DMS53 treated with DMSO at 0.1 percent for 48 hours (cell line): ENCODE measurements at regions not wholly inside any gene's neighbourhood (a gene's known extent, or its start where the extent isn't known, plus 50 kb on each side); places are given as distances from the start of the nearest gene placed in this dataset.

ENCODE experiments used
- DNase-seq: peaks from one replicate; lab custom pipeline; 2025; ENCODE audit not compliant: unreplicated experiment; lab: John Stamatoyannopoulos, UW

DNA sequence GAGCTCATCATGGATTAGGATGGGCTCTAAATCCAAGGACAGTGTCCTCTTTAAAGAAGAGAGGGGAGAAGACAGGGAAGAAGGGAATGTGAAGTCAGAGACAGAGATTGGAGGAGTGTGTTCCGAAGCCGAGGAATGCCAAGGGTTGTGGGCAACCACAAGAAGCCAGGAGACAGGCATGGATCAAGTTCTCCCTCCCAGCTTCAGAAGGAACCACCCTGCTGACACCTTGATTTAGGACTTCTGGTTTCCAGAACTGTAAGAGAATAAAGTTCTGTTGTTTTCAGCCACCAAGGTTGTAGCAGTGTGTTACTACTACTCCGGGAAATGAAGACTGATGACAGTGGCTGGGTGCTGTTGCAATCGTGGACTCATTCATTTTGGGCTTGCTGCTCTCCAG is 120.1 kb downstream of the RPS12 start:
- no peak for DNase-seq

DNA sequence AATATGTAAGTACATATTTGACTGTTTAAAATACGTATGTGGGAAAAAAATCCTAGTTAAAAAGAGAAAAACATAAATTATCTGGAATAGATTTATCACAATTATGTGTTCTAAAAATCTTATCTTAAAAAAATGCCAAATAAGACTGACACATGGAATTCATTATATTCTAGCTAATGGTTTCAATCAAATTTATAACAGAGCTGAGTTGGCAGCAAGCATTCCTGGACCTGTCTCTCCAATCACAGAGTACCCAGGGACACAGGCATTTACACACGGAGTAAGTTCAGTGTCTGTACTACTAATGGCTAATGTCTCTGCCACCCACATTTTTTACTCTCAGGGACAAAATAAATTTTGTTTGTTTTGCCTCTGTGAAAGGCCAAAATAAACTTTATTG is 122.3 kb downstream of the RPS12 start:
- no peak for DNase-seq

DNA sequence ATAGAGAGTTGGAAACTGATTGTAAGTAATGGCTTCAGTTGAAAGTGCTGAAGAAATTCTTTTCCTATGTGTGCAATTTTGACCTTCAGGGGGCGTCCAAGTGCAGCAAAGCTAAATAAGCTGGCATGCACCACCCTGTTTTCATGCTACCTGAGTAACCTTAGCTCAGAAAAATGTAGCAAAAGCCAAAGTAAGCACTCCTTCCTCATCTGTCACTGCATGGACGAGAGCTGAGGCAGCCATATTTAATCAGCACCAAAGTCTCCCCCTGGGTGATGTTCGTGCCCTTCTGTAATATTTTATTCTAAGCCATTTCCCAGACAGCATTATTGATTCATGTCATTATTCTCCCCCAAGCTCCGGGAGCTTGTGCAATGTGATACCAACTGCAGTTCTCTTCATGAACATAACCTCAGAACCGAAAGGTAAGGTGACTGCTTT is 123.1 kb downstream of the RPS12 start:
- peak; percentile 60 for DNase-seq

DNA sequence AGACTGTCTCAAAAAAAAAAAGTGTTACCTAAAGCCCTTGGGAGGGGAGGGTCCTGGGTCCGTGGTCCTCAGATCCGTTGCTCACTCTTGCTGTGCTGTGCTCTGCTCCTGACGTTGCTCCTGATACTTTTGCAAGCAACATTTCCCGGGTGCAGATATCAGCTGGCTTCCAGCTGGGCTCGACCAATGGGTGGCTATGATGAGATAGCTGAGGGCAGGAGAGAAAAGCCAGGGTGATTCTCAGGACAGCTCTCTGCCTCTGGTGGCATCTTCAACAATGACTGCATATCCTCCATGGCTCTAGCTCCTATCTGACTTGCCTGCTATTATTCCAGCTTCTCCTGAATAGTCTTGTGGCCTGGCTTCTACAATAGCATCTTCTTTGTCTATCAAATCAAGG is 134.5 kb downstream of the RPS12 start:
- no peak for DNase-seq

DNA sequence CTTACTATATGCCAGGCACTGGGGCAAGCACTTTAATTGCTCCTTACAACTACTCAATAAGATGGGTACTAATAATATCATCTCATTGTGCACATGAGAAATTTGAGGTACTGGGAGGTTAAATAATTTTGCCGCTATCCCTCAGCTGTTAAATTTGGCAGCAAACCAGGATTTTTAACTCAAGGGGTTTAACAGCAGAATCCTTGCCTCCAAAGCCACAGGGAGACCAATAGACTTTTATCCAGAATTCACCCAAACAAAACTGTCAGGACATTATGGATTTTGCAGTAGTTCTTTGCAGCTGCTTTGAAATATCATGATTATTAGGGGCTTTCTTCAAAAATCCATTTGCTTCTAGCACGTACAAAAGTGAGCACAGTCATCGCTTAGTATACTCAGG is 136.2 kb downstream of the RPS12 start:
- DNase-seq = no peak

DNA sequence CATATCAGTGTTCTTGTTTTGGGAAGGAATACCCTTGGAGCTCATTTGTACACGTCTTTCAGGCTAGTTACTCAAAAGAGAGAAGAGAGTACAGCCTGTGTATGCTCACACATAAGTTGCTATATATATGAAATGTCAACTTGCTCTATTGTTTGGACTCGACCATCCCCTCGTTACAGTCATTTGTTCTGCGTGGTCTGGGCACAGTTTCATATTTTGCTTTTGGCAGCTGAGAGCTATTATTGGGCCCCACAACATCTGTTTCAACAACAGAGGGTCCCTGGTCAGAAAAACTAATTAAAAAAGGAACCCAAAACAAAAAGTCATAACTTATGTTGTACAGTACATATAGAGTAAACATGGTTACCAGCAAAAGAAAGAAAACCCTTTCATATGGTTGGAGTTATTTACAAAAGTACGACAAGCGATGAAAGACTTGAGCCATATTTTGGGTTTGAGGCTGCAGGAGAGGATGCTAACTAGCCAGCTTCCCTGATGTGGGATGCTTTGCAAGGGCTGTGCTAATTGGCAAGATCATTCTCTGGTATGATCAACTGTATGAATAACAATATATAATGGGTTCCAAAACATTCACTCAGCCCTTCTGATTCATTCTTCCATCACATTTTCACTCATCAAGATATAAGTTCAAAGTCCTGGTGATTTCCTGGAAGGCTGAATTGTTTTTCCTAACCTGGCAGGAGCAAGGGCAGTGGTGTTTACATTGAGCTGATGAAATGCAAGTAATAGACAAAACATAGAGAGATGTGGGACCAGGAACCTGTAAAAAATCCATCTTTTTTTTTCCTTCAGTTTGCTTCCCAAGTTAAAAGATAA is 137.9 kb downstream of the RPS12 start:
- DNase-seq = no peak

DNA sequence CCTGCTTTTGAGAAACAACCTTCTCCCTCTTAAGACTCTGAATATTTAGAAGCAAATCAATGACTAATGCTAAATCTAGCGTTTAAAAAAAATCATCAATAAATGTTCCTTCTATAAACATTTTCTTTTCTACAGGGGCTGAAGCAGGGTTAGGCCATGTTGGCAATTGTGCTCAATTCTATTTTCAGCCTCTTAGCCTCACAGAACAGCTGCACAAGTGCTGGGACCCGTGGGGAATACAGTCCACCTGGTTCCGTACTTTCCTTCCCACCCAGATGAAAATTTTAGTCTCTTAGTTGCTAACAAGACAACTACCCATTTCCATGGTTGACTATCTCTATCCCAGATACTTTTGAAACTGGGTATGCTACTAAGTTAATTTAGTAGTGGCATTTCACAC is 138.6 kb downstream of the RPS12 start:
- DNase-seq = no peak

DNA sequence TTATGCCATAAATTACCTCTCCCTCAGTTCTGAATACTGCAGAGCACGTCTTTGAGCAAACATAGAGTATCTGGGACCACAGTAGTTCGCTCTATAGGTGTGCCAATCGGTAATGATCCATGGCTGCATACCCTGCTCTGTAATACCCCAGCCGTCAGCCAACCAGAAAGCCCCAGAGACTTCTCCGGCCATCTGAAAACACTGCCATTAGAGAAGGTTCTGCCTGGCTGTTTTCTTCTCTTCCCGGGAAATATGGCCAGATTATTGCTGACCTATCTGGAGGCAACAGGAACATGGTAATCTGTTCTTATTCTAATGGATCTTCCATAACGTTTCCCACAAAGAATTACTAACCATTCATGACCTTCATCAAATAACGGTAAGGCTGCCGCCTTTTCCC is 139.9 kb downstream of the RPS12 start:
- no peak for DNase-seq

DNA sequence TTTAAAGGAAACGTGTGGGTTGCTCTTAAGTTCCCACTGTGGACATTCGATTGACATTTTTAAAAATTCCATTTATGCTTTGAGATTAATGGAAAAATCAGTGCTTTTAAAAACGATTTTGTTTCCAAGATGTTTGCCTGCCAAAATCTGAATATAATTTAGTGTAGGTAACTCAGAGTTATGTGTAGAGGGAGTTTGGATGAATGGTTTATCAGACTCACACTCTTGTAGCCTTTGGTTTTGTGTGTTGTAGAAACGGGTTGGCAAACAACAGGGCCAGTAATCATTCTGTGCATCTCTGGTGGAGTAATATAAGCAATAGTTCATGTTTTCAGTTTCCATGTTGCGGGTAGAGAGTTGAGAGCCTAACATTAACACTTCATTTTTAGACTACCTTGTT is 140.6 kb downstream of the RPS12 start:
- DNase-seq = no peak

DNA sequence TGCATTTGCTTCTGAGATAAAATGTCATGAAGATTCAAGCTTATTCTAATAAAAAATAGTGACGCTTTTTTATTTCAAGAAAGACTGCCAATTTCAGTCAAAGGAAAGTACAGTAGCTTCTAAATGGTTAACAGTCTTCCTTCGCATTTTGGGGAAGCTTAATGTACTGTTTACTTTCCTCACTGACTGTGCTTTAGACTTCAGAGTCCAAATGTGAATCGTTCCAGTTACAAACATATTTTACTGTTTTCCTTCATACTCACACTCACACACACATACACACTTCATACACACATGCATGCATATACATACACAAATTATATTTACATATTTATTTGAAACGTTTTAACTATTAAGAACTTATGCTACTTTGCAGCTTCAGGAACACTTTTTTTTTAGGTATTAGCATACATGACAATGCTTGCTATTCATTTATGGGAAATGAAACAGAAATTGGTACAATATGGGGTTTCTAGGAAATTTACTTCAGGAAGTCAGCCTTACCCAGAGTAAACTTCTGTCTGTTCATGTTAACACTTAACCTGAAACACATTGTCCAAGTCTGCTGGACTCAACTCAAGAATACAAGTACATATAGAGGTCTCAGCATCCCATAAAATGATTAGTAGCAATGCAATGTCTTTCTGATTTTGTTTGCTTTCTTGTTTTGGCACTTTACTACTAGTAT is 145.4 kb downstream of the RPS12 start:
- no peak for DNase-seq

DNA sequence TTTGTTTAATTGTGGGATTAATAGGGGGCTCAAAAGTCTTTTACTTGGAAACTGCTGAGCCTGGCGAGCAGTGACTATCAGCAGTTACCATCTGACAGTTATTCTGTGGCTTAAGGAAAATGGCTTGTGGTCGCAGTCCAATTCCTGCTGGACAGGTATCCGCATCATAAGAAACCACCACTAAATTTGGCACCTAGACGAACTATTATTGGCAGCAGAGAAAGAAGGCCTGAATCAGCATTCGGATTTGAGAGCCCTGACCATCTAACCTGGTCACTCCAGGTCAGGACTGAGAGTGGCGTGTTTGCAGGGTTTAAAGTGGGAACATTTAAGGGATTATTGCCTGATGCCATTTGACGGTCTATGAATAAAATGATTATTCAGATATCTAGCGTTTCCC is 146.4 kb downstream of the RPS12 start:
- no peak for DNase-seq

DNA sequence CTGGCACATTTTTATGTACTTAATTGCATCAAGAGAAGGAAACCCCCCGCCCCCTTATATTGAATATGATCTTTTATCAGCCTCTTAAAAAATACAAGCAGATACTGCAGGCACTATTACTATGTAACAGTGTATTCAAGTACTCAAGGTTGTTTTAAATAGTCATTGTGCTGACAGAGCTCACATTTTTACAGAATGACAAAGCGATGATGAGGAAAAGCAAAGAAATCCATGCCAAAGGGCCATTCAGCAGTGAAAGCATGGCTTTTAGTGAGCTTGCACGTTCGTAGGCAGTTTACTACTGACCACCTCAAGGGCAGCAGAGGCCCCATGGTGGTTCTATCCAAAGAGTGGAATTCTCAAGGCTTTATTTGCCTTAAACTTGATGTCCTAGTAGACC is 146.8 kb downstream of the RPS12 start:
- no peak for DNase-seq

DNA sequence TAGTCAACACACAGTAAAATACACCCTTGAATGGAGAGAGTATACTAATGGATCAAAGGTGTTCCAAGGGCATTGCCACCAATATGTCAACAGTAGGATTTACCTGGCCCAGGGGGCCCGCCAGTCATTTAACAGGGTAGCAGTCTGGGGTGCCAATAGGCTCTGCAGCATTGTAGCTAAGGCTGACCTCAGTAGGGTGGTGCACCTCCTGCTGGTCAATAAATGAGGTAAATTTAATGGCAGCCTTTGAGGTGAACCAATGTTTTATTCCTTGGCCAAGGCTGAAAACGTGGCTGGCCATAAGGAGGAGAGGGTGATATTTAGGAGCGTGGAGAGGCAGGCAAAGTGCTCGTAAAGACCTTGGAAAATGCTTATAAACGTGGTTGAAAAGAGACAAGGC is 147.2 kb downstream of the RPS12 start:
- no peak for DNase-seq

DNA sequence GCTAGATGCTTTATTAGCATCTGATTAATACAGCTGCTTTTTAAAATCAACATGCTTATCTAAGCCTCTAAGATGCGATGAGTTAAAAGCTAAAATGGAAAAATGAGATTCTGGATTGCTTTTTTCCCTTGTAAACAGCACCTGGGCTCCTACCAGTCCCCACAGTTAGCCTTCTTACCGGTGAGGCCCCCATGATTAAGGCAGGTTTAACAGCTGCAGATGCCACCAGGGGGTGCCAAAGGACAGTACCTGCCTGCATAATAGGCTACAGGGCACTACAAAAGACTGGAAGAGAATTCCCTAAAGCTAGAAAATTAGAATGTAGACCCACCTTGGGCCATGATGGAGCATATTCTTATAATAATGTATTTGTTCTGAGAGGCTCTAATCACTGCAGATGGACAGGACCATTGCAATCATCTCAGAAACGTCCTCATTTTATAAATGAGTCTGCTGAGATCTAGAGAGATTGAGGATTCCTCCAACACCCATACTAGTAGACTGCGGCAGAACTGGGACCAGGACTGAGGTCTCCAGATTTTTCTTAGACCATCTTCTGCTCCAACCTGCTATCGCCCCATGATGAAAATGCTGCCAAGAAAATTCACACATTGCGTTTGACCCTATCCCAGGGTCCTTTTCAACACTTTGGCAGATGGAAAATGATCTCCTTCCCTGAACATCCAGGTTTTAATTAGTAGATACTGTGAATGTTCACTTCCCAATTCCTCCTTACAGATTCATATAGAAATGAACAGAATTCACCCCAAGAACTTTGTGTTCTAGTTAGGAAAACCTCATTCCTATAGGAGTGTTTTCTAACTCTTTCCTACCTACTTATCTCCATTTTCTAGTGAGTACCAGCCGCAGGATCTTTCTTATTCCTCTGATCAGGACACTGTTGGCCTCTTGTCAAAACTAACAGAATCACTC is 148.8 kb downstream of the RPS12 start:
- DNase-seq = peak; percentile 61

DNA sequence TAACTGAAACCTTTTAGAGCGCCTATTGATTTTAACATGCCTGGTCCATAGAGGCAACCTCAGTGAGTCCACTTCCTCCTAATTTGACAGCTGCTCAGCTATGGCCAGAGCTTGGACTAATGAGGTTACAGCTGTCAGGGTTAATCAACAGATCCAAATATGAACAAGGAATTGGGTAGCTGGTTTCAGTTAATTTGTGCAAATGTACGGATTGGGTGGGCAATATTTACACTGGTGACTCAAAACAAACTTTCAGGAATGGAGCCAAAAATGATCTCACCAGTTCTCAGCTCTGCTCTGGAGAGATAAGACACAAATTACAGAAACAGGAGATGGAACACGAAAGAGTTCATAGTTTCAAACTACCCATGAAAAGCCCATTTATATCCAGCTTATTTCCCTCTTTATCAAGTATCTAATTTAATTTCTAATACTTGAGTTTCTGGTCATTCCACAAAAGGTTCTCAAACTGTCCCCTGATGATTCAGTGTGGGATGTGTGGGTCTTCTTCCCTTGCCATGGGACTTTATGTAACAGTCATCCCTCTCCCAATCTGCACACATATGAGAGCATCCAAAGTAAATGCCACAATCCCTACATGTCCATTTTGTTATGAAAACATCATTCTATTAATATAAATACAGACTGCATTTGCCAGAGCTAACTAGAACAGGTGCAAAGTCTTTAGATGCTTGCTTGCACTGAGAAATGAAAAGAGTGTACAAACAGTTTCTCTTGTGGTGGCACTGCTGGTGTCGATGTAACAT is 149.9 kb downstream of the RPS12 start:
- peak; percentile 63 for DNase-seq

DNA sequence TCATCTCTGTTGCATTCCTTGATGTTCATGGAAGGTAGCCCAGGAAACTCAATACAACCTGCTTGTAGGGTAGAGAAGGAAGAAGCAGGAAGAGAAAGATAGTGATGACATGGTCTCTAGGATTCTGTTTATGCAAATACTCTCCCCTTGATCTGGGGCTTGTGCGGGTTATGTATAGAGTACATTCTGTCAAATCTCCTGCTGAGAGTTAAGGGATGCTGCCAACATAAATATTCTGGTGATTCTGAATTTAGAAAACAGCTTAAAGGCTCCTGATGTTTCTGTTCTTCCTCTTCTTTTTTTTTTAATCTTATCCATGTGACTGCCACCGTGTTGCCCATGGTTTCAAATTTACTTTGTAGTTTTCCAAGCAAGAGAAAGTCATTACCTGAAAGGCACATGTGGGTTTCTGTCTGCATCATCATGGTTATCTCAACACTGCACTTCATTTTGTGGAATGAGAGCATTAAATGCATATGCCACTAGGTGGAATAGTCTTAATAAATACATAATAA is 150.6 kb downstream of the RPS12 start:
- DNase-seq = peak; percentile 16

DNA sequence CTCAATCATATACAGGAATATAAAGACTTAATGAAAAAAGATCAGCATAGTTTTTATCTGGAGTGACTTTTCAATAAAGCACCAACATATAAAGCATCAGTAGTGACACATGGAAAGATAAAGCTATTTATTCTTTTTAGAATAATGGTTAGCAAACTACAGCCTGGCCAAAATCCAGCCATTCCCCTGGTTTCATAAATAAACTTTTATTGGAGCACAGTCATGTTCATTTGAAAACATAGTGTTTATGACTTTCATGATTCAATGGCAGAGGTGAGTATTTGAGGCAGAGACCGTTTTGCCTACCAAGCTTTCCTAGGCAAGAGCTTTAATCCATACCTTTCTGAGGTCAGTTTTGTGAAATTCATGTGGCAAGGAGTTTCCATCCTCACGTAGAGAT is 153.5 kb downstream of the RPS12 start:
- DNase-seq = no peak

DNA sequence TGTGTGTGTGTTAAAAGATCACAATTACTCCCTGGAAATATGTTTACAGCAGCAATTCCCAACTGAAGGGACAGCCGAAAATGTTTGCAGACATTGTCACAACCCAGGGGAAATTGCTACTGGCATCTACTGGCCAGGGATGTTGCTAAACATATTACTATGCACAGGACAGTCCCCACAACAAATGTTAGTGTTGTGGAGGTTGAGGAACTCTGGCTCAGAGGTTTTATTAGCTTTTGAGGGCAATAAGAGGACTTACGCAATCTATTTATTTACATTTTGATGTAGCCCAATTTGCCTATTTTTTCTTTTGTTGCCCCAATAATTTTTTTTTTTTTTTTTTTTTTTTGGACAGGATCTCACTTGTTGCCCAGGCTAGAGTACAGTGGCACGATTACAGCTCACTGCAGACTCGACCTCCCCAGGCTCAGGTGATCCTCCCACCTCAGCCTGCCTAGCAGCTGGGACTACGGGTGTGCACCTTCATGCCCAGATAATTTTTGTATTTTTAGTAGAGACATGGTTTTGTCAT is 154.1 kb downstream of the RPS12 start:
- no peak for DNase-seq

DNA sequence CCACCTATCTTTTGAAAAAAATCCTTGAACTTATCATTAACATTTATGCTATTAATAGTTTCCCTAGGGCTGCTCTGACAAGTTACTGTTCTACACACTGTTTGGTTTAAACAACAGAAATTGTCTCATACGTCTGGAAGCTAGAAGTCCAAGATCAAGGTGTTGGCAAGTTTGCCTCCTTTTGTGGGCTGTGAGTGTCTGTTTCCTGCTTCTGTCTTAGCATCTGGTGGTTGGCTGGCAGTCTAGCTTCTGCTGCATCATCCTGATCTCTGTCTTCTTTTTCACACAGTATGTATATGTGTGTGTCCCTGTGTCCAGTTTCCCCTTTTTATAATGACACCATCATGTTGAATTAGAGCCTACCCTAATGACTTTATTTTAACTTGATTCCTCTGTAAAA is 154.8 kb downstream of the RPS12 start:
- DNase-seq = no peak

DNA sequence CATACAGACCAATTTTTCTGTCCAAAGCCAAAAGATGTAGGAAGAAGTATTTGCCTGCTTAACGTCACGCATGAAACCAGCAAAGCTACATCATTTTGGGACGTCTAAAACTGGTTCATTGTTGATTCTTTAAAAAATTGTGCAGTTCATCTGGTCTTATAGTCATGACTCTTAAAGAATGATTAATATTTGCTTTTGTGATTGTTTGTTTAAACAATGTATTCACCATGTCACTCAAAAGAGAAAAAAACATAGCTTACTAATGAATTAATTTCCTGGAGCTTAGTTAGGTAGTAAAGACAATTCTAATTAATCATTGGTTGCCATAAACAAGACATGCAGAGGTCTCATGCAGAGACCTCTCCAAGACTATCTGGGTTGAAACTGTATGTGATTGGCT is 157.3 kb downstream of the RPS12 start:
- peak; percentile 5 for DNase-seq
